HUES64 (cell line): ENCODE measurements at regions not wholly inside any gene's neighbourhood (a gene's known extent, or its start where the extent isn't known, plus 50 kb on each side); places are given as distances from the start of the nearest gene placed in this dataset.

Experiments
- H3K27ac ChIP-seq: 2 replicates; pipeline ENCODE4 v1.7.0; 2013; ENCODE audit warnings: low read depth, low read length, inconsistent platforms
- H3K27me3 ChIP-seq: 2 replicates; pipeline ENCODE4 v1.6.1; 2013; ENCODE audit warnings: mild to moderate bottlenecking, low read length; ENCODE audit not compliant: insufficient read depth
- H3K36me3 ChIP-seq: 2 replicates; pipeline ENCODE4 v1.6.1; 2013; ENCODE audit warnings: mild to moderate bottlenecking, low read length; ENCODE audit not compliant: insufficient read depth
- H3K4me1 ChIP-seq: 2 replicates; pipeline ENCODE4 v1.6.1; 2013; ENCODE audit warnings: mild to moderate bottlenecking, low read length, moderate library complexity; ENCODE audit not compliant: insufficient read depth
- H3K4me3 ChIP-seq: 2 replicates; pipeline ENCODE4 v1.5.1; 2013; ENCODE audit warnings: mild to moderate bottlenecking, low read length, moderate library complexity
- H3K9ac ChIP-seq: 2 replicates; pipeline ENCODE4 v1.6.1; 2013; ENCODE audit warnings: mild to moderate bottlenecking, low read depth, low read length
- H3K9me3 ChIP-seq: 2 replicates; pipeline ENCODE4 v1.6.1; 2013; ENCODE audit warnings: low read depth, low read length; ENCODE audit not compliant: insufficient read depth
- WGBS: fragments of 150-250, 120-280 bp; methylation state at CpG from one replicate; pipeline ENCODE4 v1.1.7; 2013; ENCODE audit warnings: missing lambda C conversion rate; 5-methylcytosine and 5-hydroxymethylcytosine counted together

- 89% methylated on average over 1 of the region's 1 CpG for WGBS
- no peak overlapping the region for H3K27ac ChIP-seq
- H3K27me3 ChIP-seq, result no peaks in the 10 kb centered on the region
- no peaks in the 10 kb centered on the region for H3K36me3 ChIP-seq
- H3K4me1 ChIP-seq, result no peaks in the 10 kb centered on the region
- no peak overlapping the region for H3K4me3 ChIP-seq
- H3K9ac ChIP-seq, result no peak overlapping the region
- 0 out of 2 replicates have a peak, but pooled peaks cover 2% of the 10 kb centered on the region for H3K9me3 ChIP-seq
Measured at GRCh38 chr6:94535798-94536197, 1041.5 kb upstream of the MANEA start.

DNA sequence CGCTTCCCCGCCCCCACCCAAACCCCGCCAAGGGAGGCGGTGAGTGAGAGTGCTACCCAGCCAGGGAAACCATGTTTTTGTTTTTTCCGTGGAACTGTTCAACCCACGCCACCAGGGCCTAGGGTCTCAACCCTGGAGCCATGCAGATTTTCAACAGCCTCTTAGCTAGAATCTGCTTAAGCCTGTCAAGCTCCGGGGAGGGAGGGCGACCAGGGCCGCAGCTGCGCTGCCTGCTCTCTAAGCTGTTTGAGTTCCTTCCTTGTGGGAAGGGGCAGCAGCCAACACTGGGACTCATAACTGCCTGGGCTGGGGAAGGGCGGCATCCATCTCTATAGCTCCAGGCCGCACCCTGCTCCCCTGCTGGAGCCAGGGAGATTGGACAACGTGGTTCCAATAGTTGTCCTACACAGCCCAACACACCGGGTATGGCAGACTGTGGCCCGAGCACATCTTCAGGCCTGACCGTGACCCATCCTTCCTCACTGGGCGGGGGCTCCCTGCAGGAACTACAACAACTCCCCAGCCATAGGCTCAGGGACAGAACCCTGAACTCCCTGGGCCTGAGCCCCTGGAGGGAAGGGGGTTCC lies 1065.7 kb upstream of the MANEA start:
- Histone ChIP-seq H3K27ac (no peak overlapping the region), H3K9me3 (no peaks in the 10 kb centered on the region), H3K4me3 (no peak overlapping the region), H3K4me1 (no peaks in the 10 kb centered on the region), H3K36me3 (no peaks in the 10 kb centered on the region), H3K9ac (no peak overlapping the region), H3K27me3 (no peaks in the 10 kb centered on the region)
- 93% methylated on average over 17 of the region's 17 CpGs for WGBS

DNA sequence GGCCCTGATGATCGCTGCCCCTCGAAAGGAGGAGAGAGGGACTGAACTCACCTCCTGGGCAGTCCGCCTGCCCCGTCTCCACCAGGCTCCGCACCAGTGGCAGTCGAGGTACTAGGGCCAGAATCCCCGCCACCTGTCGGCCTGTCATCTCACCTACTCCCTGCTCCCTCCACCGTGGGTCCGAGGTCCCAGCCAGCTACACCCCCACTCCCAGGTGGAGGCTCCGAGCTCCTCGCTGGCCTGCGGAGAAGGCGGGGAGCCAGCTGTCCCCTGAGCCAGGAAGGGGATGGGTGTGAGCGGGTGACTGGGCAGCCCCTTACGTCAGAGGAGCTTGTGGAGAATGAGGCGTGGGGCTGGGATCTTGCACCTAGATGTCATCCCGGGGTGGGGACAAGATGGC lies 1066.5 kb upstream of the MANEA start:
- no peaks in the 10 kb centered on the region for H3K27me3 ChIP-seq
- no peaks in the 10 kb centered on the region for H3K36me3 ChIP-seq
- WGBS, result 93% methylated on average over 18 of the region's 18 CpGs
- H3K9me3 ChIP-seq, result no peaks in the 10 kb centered on the region
- no peaks in the 10 kb centered on the region for H3K4me1 ChIP-seq
- no peak overlapping the region for H3K27ac ChIP-seq
- H3K4me3 ChIP-seq, result no peak overlapping the region
- H3K9ac ChIP-seq, result no peak overlapping the region

DNA sequence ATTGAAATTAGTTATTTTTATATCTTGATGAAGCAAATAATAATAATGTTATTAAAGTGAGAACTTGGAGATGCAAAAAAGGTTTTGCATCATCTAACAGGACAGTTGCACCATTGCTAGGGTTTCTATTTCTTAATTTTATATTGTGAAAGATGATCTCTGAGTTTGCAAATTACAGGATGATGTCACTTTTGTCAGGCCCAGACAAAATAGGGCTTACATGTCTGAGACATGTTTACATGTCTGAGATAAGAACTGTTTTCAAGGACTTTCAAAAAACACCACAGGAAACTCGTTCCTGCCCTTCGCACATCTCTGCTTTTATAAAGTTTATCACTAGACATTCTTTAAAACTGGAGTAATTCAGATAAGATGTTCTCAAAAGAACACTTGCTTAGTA lies 1075.8 kb upstream of the MANEA start:
- WGBS, result 83% methylated on average over 1 of the region's 2 CpGs
- H3K27ac ChIP-seq, result no peak overlapping the region

DNA sequence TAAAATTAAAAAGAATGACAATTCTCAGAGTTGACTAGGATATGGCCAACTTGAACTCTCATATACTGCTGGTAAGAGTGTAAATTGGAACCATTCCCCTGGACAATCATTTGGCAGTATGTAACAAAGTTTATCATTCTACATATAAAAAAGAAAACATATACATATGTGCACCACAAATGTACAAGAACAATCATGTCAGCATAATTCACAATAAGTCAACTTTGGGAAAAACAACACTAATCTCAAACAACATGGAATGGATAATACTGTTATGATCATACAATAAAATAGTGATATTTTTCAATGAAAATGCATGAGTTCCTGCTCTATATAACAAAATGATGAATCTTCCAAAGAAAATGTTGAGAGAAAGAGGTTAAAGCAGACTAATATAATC lies 1078.7 kb upstream of the EPHA7 start:
- H3K9ac ChIP-seq, result no peak overlapping the region
- no peaks in the 10 kb centered on the region for H3K27me3 ChIP-seq
- H3K4me3 ChIP-seq, result no peak overlapping the region
- no peaks in the 10 kb centered on the region for H3K9me3 ChIP-seq
- H3K4me1 ChIP-seq, result no peaks in the 10 kb centered on the region
- H3K27ac ChIP-seq, result no peak overlapping the region
- no peaks in the 10 kb centered on the region for H3K36me3 ChIP-seq

More for the DNA sequence above, 1075.8 kb upstream of the MANEA start:
- Histone ChIP-seq H3K4me3 (no peak overlapping the region), H3K9me3 (no peaks in the 10 kb centered on the region), H3K27me3 (no peaks in the 10 kb centered on the region), H3K4me1 (no peaks in the 10 kb centered on the region), H3K9ac (no peak overlapping the region), H3K36me3 (no peaks in the 10 kb centered on the region)

GRCh38 chr6:94494500-94494899 lies 1075.1 kb upstream of the EPHA7 start:
- Histone ChIP-seq H3K4me1 (no peaks in the 10 kb centered on the region), H3K27ac (no peak overlapping the region), H3K27me3 (no peaks in the 10 kb centered on the region), H3K9ac (no peak overlapping the region), H3K9me3 (no peaks in the 10 kb centered on the region), H3K36me3 (no peaks in the 10 kb centered on the region), H3K4me3 (no peak overlapping the region)
- WGBS, result no CpG with 5 or more reads among the region's 1 CpG

- no peaks in the 10 kb centered on the region for H3K9me3 ChIP-seq
- H3K9ac ChIP-seq, result no peak overlapping the region
- no peaks in the 10 kb centered on the region for H3K27me3 ChIP-seq
- no peak overlapping the region for H3K4me3 ChIP-seq
- no peaks in the 10 kb centered on the region for H3K36me3 ChIP-seq
- H3K27ac ChIP-seq, result no peak overlapping the region
- peaks cover 12% of the 10 kb centered on the region for H3K4me1 ChIP-seq
Measured at GRCh38 chr6:94487371-94487770, 1068.0 kb upstream of the EPHA7 start.

DNA sequence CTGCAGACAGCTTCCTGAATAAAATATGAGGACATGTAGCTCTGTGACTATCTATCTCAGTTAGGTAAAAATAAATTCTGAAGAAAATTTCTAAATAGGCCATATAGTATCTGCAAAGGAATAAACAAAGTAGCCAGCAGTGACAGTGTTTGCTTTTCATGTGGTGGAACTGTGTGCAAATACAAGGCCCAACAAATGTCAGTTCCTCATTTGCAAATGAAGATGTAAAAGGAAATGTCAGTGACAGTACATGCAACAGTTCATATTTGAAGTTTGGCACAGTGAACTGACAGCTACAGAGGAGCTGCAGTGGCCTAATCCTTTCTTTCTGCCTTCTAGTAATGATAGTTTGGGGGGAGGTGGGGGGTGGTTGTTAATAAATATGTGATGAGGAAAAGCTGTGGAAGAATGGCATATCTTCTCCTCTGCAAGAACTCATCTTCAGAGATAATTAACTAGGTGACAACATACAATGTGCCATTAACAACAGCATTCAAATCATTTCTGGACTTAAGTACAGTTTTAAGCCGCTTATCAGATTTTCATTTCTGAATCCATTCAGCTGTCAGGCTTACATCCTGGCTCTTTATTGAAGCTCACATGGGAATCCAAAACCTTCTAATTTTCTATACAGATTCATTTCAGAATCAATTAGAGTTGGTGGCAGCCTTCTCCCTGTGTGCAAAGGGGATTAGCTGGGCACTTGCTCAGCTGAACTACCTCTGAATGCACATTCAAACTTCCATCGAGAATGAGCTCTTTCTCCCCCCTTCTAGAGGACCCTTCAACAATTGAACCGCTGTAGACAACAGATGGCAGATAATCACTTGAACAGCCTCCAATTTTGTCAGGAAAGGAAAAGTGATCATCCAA lies 1059.0 kb upstream of the EPHA7 start:
- 90% methylated on average over 3 of the region's 3 CpGs for WGBS
- Histone ChIP-seq H3K9me3 (peaks cover 5% of the 10 kb centered on the region; the same call in 1 of the 2 replicates), H3K36me3 (no peaks in the 10 kb centered on the region), H3K27me3 (no peaks in the 10 kb centered on the region), H3K9ac (no peak overlapping the region), H3K4me3 (no peak overlapping the region), H3K27ac (no peak overlapping the region), H3K4me1 (no peaks in the 10 kb centered on the region)

GRCh38 chr6:94468830-94469229 lies 1049.5 kb upstream of the EPHA7 start:
- peaks cover 32% of the 10 kb centered on the region for H3K4me1 ChIP-seq
- no peaks in the 10 kb centered on the region for H3K36me3 ChIP-seq
- H3K27ac ChIP-seq, result no peak overlapping the region
- no peaks in the 10 kb centered on the region for H3K9me3 ChIP-seq
- H3K9ac ChIP-seq, result no peak overlapping the region
- H3K27me3 ChIP-seq, result no peaks in the 10 kb centered on the region
- no peak overlapping the region for H3K4me3 ChIP-seq

GRCh38 chr6:94464018-94464510 lies 1044.7 kb upstream of the EPHA7 start:
- H3K36me3 ChIP-seq, result no peaks in the 10 kb centered on the region
- 29% methylated on average over 2 of the region's 3 CpGs for WGBS
- H3K4me1 ChIP-seq, result peaks cover 32% of the 10 kb centered on the region
- no peak overlapping the region for H3K9ac ChIP-seq
- no peak overlapping the region for H3K4me3 ChIP-seq
- 0 out of 2 replicates have a peak overlapping the region, but pooled peaks have one; percentile 12 for H3K27ac ChIP-seq
- H3K9me3 ChIP-seq, result no peaks in the 10 kb centered on the region
- H3K27me3 ChIP-seq, result no peaks in the 10 kb centered on the region

GRCh38 chr6:94463306-94463705 lies 1043.9 kb upstream of the EPHA7 start:
- Histone ChIP-seq H3K4me1 (peaks cover 24% of the 10 kb centered on the region), H3K27ac (peak overlapping the region; percentile 12; the same call in 1 of the 2 replicates), H3K4me3 (no peak overlapping the region), H3K36me3 (no peaks in the 10 kb centered on the region), H3K9me3 (no peaks in the 10 kb centered on the region), H3K27me3 (no peaks in the 10 kb centered on the region), H3K9ac (no peak overlapping the region)
- WGBS, result 94% methylated on average over 1 of the region's 1 CpG
